SK-N-SH (cell line): ENCODE measurements at regions not wholly inside any gene's neighbourhood (a gene's known extent, or its start where the extent isn't known, plus 50 kb on each side); places are given as distances from the start of the nearest gene placed in this dataset.

ENCODE experiments used
- CTCF ChIA-PET: fragments of 300-600, 350-600 bp; formaldehyde crosslinking; extraction: SDS; loops from one replicate; lab custom pipeline; 2021; lab: Yijun Ruan, JAX
- POLR2A ChIA-PET: fragments of 350-600 bp; sonication (Branson Sonifier 250); formaldehyde crosslinking; extraction: SDS; loops from one replicate; lab custom pipeline; 2020; ENCODE audit warnings: antibody characterized with exemption, inconsistent platforms; lab: Yijun Ruan, JAX
- DNase-seq: peaks from one replicate; pipeline ENCODE4 v3.0.0; 2012
- H2AFZ ChIP-seq: fragments of 200-600 bp; sonication (generic); 2 replicates; pipeline ENCODE4 v1.8.1; 2016; ENCODE audit warnings: antibody characterized with exemption, mild to moderate bottlenecking, low read depth
- H3F3A ChIP-seq: fragments of 200-600 bp; sonication (generic); replicated peaks from 2 replicates; pipeline ENCODE3; 2016; ENCODE audit warnings: antibody characterized with exemption, mild to moderate bottlenecking; ENCODE audit not compliant: insufficient read depth
- H3K27ac ChIP-seq, 2 experiments: fragments of 200-500 bp in 1 of 2; fragments of 200-600 bp in 1 of 2; sonication (Bioruptor generic) in 1 of 2; sonication (generic), shearing (Covaris generic) in 1 of 2; 2 replicates each; pipeline versions ENCODE4 v1.5.1 to v1.6.1; 2014 to 2016; ENCODE audit warnings: low read depth in 2 of 2, inconsistent platforms in 1 of 2, low read length in 1 of 2, mild to moderate bottlenecking in 1 of 2, mixed read lengths in 1 of 2
- H3K27me3 ChIP-seq: fragments of 200-600 bp; sonication (generic), shearing (Covaris generic); 2 replicates; pipeline ENCODE4 v1.6.1; 2016; ENCODE audit warnings: mixed run types; ENCODE audit not compliant: insufficient read depth
- H3K36me3 ChIP-seq, 2 experiments: fragments of 200-500 bp in 1 of 2; fragments of 200-600 bp in 1 of 2; sonication (Bioruptor generic) in 1 of 2; sonication (generic) in 1 of 2; replicated peaks in 1 of 2; 2 replicates each; pipeline versions ENCODE3 to v1.5.1; 2014 to 2016; ENCODE audit warnings: low read length in 1 of 2, mild to moderate bottlenecking in 1 of 2; ENCODE audit not compliant: insufficient read depth in 2 of 2, control insufficient read depth in 1 of 2
- H3K4me1 ChIP-seq, 2 experiments: fragments of 200-500 bp in 1 of 2; fragments of 200-600 bp in 1 of 2; sonication (Bioruptor generic) in 1 of 2; sonication (generic), shearing (Covaris generic) in 1 of 2; 2 replicates each; pipeline versions ENCODE4 v1.5.1 to v1.6.1; 2014 to 2016; ENCODE audit warnings: low read depth in 1 of 2, low read length in 1 of 2, mixed run types in 1 of 2; ENCODE audit not compliant: insufficient read depth in 2 of 2, control insufficient read depth in 1 of 2
- H3K4me2 ChIP-seq: fragments of 200-600 bp; sonication (generic), shearing (Covaris generic); 2 replicates; pipeline ENCODE4 v1.6.1; 2017; ENCODE audit warnings: mixed run types
- H3K4me3 ChIP-seq, 2 experiments: fragments of 200-500 bp in 1 of 2; fragments of 200-600 bp in 1 of 2; sonication (Bioruptor generic) in 1 of 2; sonication (generic), shearing (Covaris generic) in 1 of 2; 2 replicates each; pipeline versions ENCODE4 v1.5.1 to v1.8.1; 2014 to 2016; ENCODE audit warnings: low read depth in 2 of 2, inconsistent platforms in 1 of 2, low read length in 1 of 2, mild to moderate bottlenecking in 1 of 2, mixed read lengths in 1 of 2, moderate library complexity in 1 of 2
- H3K79me2 ChIP-seq: fragments of 200-600 bp; sonication (generic); 2 replicates; pipeline ENCODE4 v1.8.1; 2017; ENCODE audit warnings: mild to moderate bottlenecking; ENCODE audit not compliant: insufficient read depth
- H3K9ac ChIP-seq: fragments of 200-600 bp; sonication (generic); 2 replicates; pipeline ENCODE4 v1.6.1; 2017; ENCODE audit warnings: mixed run types
- H3K9me2 ChIP-seq: fragments of 200-600 bp; sonication (generic); 2 replicates; pipeline ENCODE4 v1.6.1; 2017; ENCODE audit warnings: mixed run types
- H3K9me3 ChIP-seq: fragments of 200-600 bp; sonication (generic); 2 replicates; pipeline ENCODE4 v1.6.1; 2017; ENCODE audit warnings: mixed run types, mild to moderate bottlenecking, moderate library complexity
- H4K20me1 ChIP-seq: fragments of 200-600 bp; sonication (generic); 2 replicates; pipeline ENCODE4 v1.6.1; 2017; ENCODE audit warnings: mild to moderate bottlenecking, mixed run types; ENCODE audit not compliant: insufficient read depth
- CHD2 ChIP-seq: fragments of 150-350 bp; IDR thresholded peaks from 2 replicates; pipeline ENCODE4 v1.6.1; 2018; ENCODE audit warnings: low read length; ENCODE audit not compliant: partially characterized antibody
- EZH2phosphoT487 ChIP-seq: fragments of 200-600 bp; sonication (generic); IDR thresholded peaks from 2 replicates; pipeline ENCODE4 v1.6.1; 2017; ENCODE audit warnings: low read depth, mixed run types, mild to moderate bottlenecking, antibody characterized with exemption, moderate library complexity, borderline replicate concordance
- GATA2 ChIP-seq: sonication (generic); formaldehyde crosslinking; IDR thresholded peaks from 2 replicates; pipeline ENCODE4 v1.5.0; 2020; ENCODE audit warnings: mild to moderate bottlenecking, missing genetic modification reagents
- MEF2A ChIP-seq: IDR thresholded peaks from 2 replicates; pipeline ENCODE4 v1.4.0; 2012; ENCODE audit warnings: low read depth, borderline replicate concordance
- MXI1 ChIP-seq: IDR thresholded peaks from 2 replicates; pipeline ENCODE4 v1.6.1; 2012; ENCODE audit warnings: mild to moderate bottlenecking, low read depth, low read length, improper control_type of control experiment
- NFIC ChIP-seq: IDR thresholded peaks from 2 replicates; pipeline ENCODE4 v1.4.0; 2012; ENCODE audit warnings: borderline replicate concordance
- NRF1 ChIP-seq: IDR thresholded peaks from 2 replicates; pipeline ENCODE4 v1.6.1; 2012; ENCODE audit warnings: low read depth, mild to moderate bottlenecking, low read length
- RCOR1 ChIP-seq: fragments of 150-350 bp; IDR thresholded peaks from 2 replicates; pipeline ENCODE4 v1.6.1; 2017; ENCODE audit warnings: antibody characterized with exemption, low read length
- RXRA ChIP-seq: IDR thresholded peaks from 2 replicates; pipeline ENCODE4 v1.4.0; 2012; ENCODE audit warnings: low read depth, mild to moderate bottlenecking, borderline replicate concordance
- SIN3A ChIP-seq: IDR thresholded peaks from 2 replicates; pipeline ENCODE4 v1.6.1; 2012; ENCODE audit warnings: low read depth, mild to moderate bottlenecking, low read length, moderate library complexity, borderline replicate concordance
- SMC3 ChIP-seq: IDR thresholded peaks from 2 replicates; pipeline ENCODE4 v1.6.1; 2012; ENCODE audit warnings: low read depth, low read length, improper control_type of control experiment
- TAF1 ChIP-seq: IDR thresholded peaks from 2 replicates; pipeline ENCODE4 v1.6.1; 2012; ENCODE audit warnings: low read depth, mild to moderate bottlenecking, low read length, moderate library complexity, borderline replicate concordance
- WGBS: methylation state at CpG from one replicate; pipeline ENCODE4 v1.1.6; 2017; ENCODE audit warnings: low lambda C conversion rate; 5-methylcytosine and 5-hydroxymethylcytosine counted together
- TF ChIP-seq, protein P1 (sequence below): fragments of 150-350 bp; IDR thresholded peaks from 2 replicates; pipeline ENCODE4 v1.6.1; 2016; ENCODE audit warnings: mild to moderate bottlenecking, low read depth, low read length
- TF ChIP-seq, protein P2 (sequence below): fragments of 200-600 bp; sonication (generic); IDR thresholded peaks from 2 replicates; pipeline ENCODE4 v1.6.1; 2017; ENCODE audit warnings: antibody characterized with exemption, mild to moderate bottlenecking, moderate library complexity
- TF ChIP-seq, protein P3 (sequence below): IDR thresholded peaks from 2 replicates; pipeline ENCODE4 v1.4.0; 2012; ENCODE audit warnings: low read depth, borderline replicate concordance

DNA sequence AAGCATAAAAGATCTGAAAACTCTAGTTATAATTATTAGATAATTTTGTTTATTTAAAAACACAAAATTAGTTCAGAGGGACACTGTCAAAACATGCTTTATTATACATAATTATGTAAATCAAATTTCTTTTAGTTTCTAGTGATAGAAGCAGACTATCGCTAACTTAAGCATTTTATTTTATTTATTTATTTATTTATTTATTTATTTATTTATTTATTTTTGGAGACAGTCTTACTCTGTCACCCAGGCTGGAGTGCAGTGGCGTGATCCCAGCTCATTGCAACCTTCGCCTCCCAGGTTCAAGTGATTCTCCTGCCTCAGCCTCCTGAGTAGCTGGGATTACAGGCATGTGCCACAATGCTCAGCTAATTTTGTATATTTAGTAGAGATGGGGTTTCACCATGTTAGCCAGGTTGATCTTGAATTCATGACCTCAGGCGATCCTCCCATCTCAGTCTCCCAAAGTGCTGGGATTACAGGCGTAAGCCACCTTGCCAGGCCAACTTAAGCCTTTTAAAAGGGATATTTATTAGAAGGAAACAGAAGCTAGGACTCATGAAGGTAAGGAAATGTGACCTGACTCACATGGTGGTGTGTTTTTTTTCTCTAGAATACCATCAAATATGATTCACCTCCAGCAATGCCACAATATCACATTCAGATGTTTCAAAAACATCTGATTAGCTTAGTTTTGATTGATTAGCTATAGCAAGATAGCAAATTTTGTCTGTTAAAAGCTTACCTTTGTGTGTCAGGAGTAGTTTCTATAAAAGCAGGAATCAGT is 1357.4 kb upstream of the ADGRL4 start:
- no peak overlapping the region for H3K27ac ChIP-seq
- H3F3A ChIP-seq, result no peaks in the 10 kb centered on the region
- no peaks in the 10 kb centered on the region for H3K9me3 ChIP-seq
- H3K4me1 ChIP-seq, result no peaks in the 10 kb centered on the region
- H4K20me1 ChIP-seq, result no peaks in the 10 kb centered on the region
- no peaks in the 10 kb centered on the region for H3K79me2 ChIP-seq
- POLR2A ChIA-PET, result no interaction called here
- H3K9me2 ChIP-seq, result no peaks in the 10 kb centered on the region
- WGBS, result 84% methylated on average over 5 of the region's 5 CpGs
- H3K36me3 ChIP-seq, result no peaks in the 10 kb centered on the region
- H3K4me2 ChIP-seq, result no peak overlapping the region
- no peak for DNase-seq
- CTCF ChIA-PET, result interaction anchor here (0.9 kb wide), 1 partner anchor 9 kb away, joined by 3 read pairs; no protein-coding TSS in a partner anchor
- TF ChIP-seq EZH2phosphoT487 (no peak), NFIC (no peak), SMC3 (no peak), RXRA (no peak), NRF1 (no peak), SIN3A (no peak), MXI1 (no peak), GATA2 (no peak), TAF1 (no peak), MEF2A (no peak), RCOR1 (no peak)
- TF ChIP-seq, protein P1, sequence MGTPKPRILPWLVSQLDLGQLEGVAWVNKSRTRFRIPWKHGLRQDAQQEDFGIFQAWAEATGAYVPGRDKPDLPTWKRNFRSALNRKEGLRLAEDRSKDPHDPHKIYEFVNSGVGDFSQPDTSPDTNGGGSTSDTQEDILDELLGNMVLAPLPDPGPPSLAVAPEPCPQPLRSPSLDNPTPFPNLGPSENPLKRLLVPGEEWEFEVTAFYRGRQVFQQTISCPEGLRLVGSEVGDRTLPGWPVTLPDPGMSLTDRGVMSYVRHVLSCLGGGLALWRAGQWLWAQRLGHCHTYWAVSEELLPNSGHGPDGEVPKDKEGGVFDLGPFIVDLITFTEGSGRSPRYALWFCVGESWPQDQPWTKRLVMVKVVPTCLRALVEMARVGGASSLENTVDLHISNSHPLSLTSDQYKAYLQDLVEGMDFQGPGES, result no peak
- TF ChIP-seq, protein P2, sequence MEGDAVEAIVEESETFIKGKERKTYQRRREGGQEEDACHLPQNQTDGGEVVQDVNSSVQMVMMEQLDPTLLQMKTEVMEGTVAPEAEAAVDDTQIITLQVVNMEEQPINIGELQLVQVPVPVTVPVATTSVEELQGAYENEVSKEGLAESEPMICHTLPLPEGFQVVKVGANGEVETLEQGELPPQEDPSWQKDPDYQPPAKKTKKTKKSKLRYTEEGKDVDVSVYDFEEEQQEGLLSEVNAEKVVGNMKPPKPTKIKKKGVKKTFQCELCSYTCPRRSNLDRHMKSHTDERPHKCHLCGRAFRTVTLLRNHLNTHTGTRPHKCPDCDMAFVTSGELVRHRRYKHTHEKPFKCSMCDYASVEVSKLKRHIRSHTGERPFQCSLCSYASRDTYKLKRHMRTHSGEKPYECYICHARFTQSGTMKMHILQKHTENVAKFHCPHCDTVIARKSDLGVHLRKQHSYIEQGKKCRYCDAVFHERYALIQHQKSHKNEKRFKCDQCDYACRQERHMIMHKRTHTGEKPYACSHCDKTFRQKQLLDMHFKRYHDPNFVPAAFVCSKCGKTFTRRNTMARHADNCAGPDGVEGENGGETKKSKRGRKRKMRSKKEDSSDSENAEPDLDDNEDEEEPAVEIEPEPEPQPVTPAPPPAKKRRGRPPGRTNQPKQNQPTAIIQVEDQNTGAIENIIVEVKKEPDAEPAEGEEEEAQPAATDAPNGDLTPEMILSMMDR, result no peak
- no peak overlapping the region for H2AFZ ChIP-seq
- no peaks in the 10 kb centered on the region for H3K27me3 ChIP-seq
- no peak overlapping the region for H3K4me3 ChIP-seq
- no peak overlapping the region for H3K9ac ChIP-seq

DNA sequence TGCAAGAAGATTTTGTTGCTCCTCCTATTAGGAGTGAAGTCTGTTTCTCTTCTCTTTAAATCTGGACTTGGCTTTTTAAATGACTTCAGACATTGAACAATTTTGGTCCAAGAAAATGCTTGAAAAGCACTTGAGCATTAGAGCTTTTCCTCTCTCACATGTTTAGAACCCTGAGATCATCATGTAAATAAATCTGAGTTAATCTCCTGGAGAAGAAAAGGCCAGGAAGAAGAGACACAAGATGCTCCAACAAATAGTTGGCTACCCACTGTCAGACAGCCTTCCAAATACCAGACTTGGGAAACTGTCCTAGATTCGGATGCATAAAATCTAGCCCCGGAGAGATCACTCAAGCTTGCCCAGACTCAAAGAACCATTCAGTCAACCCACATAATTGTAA is 1353.1 kb upstream of the ADGRL4 start:
- Histone ChIP-seq H3F3A (no peaks in the 10 kb centered on the region), H4K20me1 (no peaks in the 10 kb centered on the region)
- POLR2A ChIA-PET, result no interaction called here
- no peak for TF ChIP-seq CHD2
- TF ChIP-seq, protein P3, sequence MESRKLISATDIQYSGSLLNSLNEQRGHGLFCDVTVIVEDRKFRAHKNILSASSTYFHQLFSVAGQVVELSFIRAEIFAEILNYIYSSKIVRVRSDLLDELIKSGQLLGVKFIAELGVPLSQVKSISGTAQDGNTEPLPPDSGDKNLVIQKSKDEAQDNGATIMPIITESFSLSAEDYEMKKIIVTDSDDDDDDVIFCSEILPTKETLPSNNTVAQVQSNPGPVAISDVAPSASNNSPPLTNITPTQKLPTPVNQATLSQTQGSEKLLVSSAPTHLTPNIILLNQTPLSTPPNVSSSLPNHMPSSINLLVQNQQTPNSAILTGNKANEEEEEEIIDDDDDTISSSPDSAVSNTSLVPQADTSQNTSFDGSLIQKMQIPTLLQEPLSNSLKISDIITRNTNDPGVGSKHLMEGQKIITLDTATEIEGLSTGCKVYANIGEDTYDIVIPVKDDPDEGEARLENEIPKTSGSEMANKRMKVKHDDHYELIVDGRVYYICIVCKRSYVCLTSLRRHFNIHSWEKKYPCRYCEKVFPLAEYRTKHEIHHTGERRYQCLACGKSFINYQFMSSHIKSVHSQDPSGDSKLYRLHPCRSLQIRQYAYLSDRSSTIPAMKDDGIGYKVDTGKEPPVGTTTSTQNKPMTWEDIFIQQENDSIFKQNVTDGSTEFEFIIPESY, result no peak
- TF ChIP-seq, all 33 proteins: peak for 0
- H2AFZ ChIP-seq, result no peak overlapping the region
- no peak overlapping the region for H3K27ac ChIP-seq
- no peak overlapping the region for H3K4me3 ChIP-seq
- no peaks in the 10 kb centered on the region for H3K36me3 ChIP-seq
- no peaks in the 10 kb centered on the region for H3K9me2 ChIP-seq
- no peaks in the 10 kb centered on the region for H3K79me2 ChIP-seq
- H3K4me2 ChIP-seq, result no peak overlapping the region
- CTCF ChIA-PET, result interaction anchor here (1.3 kb wide), 1 partner anchor 13 kb away, joined by 3 read pairs; no protein-coding TSS in a partner anchor
- H3K9ac ChIP-seq, result no peak overlapping the region
- no peak for DNase-seq
- 78% methylated on average over 2 of the region's 2 CpGs for WGBS
- no peaks in the 10 kb centered on the region for H3K27me3 ChIP-seq
- no peaks in the 10 kb centered on the region for H3K9me3 ChIP-seq
- no peaks in the 10 kb centered on the region for H3K4me1 ChIP-seq
